OCI-LY1 (cell line): ENCODE measurements at regions not wholly inside any gene's neighbourhood (a gene's known extent, or its start where the extent isn't known, plus 50 kb on each side); places are given as distances from the start of the nearest gene placed in this dataset.

Source experiments
- H2AFZ ChIP-seq: fragments of 200-600 bp; sonication (generic), shearing (Covaris generic); 2 replicates; pipeline ENCODE4 v1.6.0; 2014; ENCODE audit warnings: antibody characterized with exemption, mild to moderate bottlenecking, low read length
- H3F3A ChIP-seq: fragments of 200-600 bp; sonication (generic), shearing (Covaris generic); 2 replicates; pipeline ENCODE4 v1.6.0; 2014; ENCODE audit warnings: mild to moderate bottlenecking, antibody characterized with exemption, low read length, moderate library complexity; ENCODE audit not compliant: insufficient read depth
- H3K27ac ChIP-seq: fragments of 200-600 bp; sonication (generic); 2 replicates; pipeline ENCODE4 v1.5.1; 2014; ENCODE audit warnings: low read length, mixed run types, mild to moderate bottlenecking, low read depth; ENCODE audit not compliant: poor library complexity, severe bottlenecking
- H3K27me3 ChIP-seq: fragments of 200-600 bp; sonication (generic); 2 replicates; pipeline ENCODE4 v1.6.0; 2014; ENCODE audit warnings: antibody characterized with exemption, mild to moderate bottlenecking, low read length, moderate library complexity; ENCODE audit not compliant: insufficient read depth
- H3K36me3 ChIP-seq: fragments of 200-600 bp; sonication (generic); 2 replicates; pipeline ENCODE4 v1.6.1; 2014; ENCODE audit warnings: mild to moderate bottlenecking, antibody characterized with exemption, low read length, moderate library complexity, mixed read lengths; ENCODE audit not compliant: insufficient read depth
- H3K4me1 ChIP-seq: fragments of 200-600 bp; sonication (generic); 2 replicates; pipeline ENCODE4 v1.5.1; 2014; ENCODE audit warnings: mild to moderate bottlenecking, low read length, moderate library complexity; ENCODE audit not compliant: insufficient read depth, severe bottlenecking
- H3K4me2 ChIP-seq: fragments of 200-600 bp; sonication (generic), shearing (Covaris generic); 2 replicates; pipeline ENCODE4 v1.6.1; 2014; ENCODE audit warnings: low read length
- H3K4me3 ChIP-seq: fragments of 200-600 bp; sonication (generic); 2 replicates; pipeline ENCODE4 v1.5.1; 2014; ENCODE audit warnings: low read length, low read depth, mild to moderate bottlenecking, mixed read lengths; ENCODE audit not compliant: poor library complexity, severe bottlenecking
- H3K79me2 ChIP-seq: fragments of 200-600 bp; shearing (Covaris generic); 2 replicates; pipeline ENCODE4 v1.6.1; 2016; ENCODE audit warnings: mixed run types, low read length, mixed read lengths; ENCODE audit not compliant: insufficient read depth
- H3K9ac ChIP-seq: fragments of 200-600 bp; sonication (generic), shearing (Covaris generic); 2 replicates; pipeline ENCODE4 v1.6.1; 2014; ENCODE audit warnings: mild to moderate bottlenecking, low read length, mixed read lengths
- H3K9me2 ChIP-seq: fragments of 200-600 bp; sonication (generic), shearing (Covaris generic); 2 replicates; pipeline ENCODE4 v1.6.1; 2014; ENCODE audit warnings: low read depth, mild to moderate bottlenecking, low read length, mixed read lengths
- H3K9me3 ChIP-seq: fragments of 200-600 bp; shearing (Covaris generic); 2 replicates; pipeline ENCODE4 v1.6.1; 2014; ENCODE audit warnings: low read length, mixed read lengths
- H4K20me1 ChIP-seq: fragments of 200-600 bp; sonication (generic), shearing (Covaris generic); 2 replicates; pipeline ENCODE4 v1.6.0; 2016; ENCODE audit warnings: mild to moderate bottlenecking, low read length; ENCODE audit not compliant: insufficient read depth
- EZH2 ChIP-seq: fragments of 200-600 bp; sonication (generic), shearing (Covaris generic); IDR thresholded peaks from 2 replicates; pipeline ENCODE4 v1.8.0; 2017; ENCODE audit warnings: borderline replicate concordance, mixed run types, mild to moderate bottlenecking, antibody characterized with exemption, low read length, moderate library complexity, mixed read lengths
- TF ChIP-seq, protein P1 (sequence below): fragments of 200-600 bp; sonication (generic), shearing (Covaris generic); IDR thresholded peaks from 2 replicates; pipeline ENCODE4 v1.5.1; 2017; ENCODE audit warnings: mild to moderate bottlenecking, antibody characterized with exemption, low read length, moderate library complexity, mixed read lengths

DNA sequence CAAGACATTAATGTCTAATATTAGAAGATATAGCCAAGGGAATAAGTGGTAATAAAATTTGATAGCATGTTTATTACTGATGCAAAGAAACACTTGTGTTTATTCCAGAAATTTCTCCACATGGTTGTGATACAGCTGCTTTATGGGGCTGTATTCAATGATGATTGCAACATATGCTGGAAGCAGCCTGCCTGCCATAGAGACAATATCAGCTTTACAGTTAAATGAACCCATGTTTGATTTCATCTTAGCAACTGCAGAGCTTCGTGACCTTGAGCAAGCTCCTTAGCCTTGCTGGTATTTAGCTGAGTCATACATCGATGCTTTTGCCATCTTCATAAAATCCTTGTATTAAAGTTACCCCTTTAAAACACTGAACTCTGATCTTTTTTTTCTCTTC lies 168.1 kb upstream of the STAC start:
- no peak overlapping the region for H3K9ac ChIP-seq
- H3K4me1 ChIP-seq = no peaks in the 10 kb centered on the region
- no peaks in the 10 kb centered on the region for H3F3A ChIP-seq
- no peaks in the 10 kb centered on the region for H4K20me1 ChIP-seq
- no peaks in the 10 kb centered on the region for H3K36me3 ChIP-seq
- no peak overlapping the region for H3K4me2 ChIP-seq
- H3K27ac ChIP-seq = no peak overlapping the region
- no peaks in the 10 kb centered on the region for H3K9me3 ChIP-seq
- no peaks in the 10 kb centered on the region for H3K9me2 ChIP-seq
- H2AFZ ChIP-seq = no peak overlapping the region
- no peaks in the 10 kb centered on the region for H3K79me2 ChIP-seq
- H3K27me3 ChIP-seq = no peaks in the 10 kb centered on the region
- TF ChIP-seq, protein P1, sequence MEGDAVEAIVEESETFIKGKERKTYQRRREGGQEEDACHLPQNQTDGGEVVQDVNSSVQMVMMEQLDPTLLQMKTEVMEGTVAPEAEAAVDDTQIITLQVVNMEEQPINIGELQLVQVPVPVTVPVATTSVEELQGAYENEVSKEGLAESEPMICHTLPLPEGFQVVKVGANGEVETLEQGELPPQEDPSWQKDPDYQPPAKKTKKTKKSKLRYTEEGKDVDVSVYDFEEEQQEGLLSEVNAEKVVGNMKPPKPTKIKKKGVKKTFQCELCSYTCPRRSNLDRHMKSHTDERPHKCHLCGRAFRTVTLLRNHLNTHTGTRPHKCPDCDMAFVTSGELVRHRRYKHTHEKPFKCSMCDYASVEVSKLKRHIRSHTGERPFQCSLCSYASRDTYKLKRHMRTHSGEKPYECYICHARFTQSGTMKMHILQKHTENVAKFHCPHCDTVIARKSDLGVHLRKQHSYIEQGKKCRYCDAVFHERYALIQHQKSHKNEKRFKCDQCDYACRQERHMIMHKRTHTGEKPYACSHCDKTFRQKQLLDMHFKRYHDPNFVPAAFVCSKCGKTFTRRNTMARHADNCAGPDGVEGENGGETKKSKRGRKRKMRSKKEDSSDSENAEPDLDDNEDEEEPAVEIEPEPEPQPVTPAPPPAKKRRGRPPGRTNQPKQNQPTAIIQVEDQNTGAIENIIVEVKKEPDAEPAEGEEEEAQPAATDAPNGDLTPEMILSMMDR = no peak
- no peak for TF ChIP-seq EZH2
- H3K4me3 ChIP-seq = no peak overlapping the region

DNA sequence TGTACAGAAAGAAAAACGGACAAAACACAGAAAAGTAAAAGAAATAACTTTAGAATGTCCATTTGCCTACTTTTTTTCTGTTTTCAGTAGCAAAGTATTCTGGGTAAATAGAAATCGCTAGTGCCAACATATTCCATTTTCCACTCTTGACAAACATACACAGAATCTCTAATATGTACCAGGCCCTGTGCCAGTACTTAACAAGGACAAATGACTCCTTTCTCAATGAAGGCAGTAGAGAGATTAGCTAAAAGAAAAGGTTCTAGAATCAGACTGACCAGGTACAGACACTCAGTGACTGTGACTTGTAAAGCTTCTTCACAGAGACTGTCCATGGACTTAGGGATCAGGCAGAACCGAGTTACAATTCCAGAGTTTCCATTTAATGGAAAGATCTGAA lies 165.8 kb upstream of the STAC start:
- Histone ChIP-seq H3K27ac (no peak overlapping the region), H2AFZ (no peak overlapping the region), H3K4me2 (no peak overlapping the region), H3K27me3 (no peaks in the 10 kb centered on the region), H3K9ac (no peak overlapping the region), H3K36me3 (no peaks in the 10 kb centered on the region), H3F3A (no peaks in the 10 kb centered on the region), H3K79me2 (no peaks in the 10 kb centered on the region), H3K4me3 (no peak overlapping the region), H3K9me2 (no peaks in the 10 kb centered on the region), H4K20me1 (no peaks in the 10 kb centered on the region), H3K9me3 (no peaks in the 10 kb centered on the region), H3K4me1 (no peaks in the 10 kb centered on the region)
- TF ChIP-seq, protein P1 = no peak
- TF ChIP-seq EZH2 = no peak

DNA sequence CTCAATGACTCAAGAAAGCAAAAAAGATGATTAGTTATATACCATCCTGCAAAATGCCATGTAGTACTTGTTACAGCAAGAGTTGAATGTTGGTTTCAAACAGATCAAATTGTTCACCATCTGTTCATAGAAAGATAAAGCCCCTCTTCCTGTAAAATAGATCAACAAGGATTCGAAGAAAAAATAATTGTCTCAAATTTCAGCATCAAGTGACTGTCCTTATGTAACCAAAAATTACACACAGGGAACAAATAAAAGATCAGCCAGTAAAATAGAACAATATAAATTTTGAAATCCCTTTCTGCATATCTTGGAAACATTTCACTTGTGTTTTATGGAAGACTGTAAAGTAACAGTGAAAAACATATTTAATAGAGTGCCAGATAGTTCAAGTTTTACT lies 165.1 kb upstream of the STAC start:
- no peak for TF ChIP-seq EZH2
- TF ChIP-seq, protein P1 = no peak
- no peak overlapping the region for H2AFZ ChIP-seq
- no peaks in the 10 kb centered on the region for H3K9me2 ChIP-seq
- H4K20me1 ChIP-seq = no peaks in the 10 kb centered on the region
- H3K9me3 ChIP-seq = no peaks in the 10 kb centered on the region
- H3K27me3 ChIP-seq = no peaks in the 10 kb centered on the region
- no peaks in the 10 kb centered on the region for H3K4me1 ChIP-seq
- no peaks in the 10 kb centered on the region for H3F3A ChIP-seq
- no peak overlapping the region for H3K4me2 ChIP-seq
- H3K79me2 ChIP-seq = no peaks in the 10 kb centered on the region
- H3K27ac ChIP-seq = no peak overlapping the region
- no peak overlapping the region for H3K9ac ChIP-seq
- H3K36me3 ChIP-seq = no peaks in the 10 kb centered on the region
- no peak overlapping the region for H3K4me3 ChIP-seq
